SK-N-SH treated with all-trans-retinoic acid at 6 μM for 48 hours (cell line): ENCODE measurements at regions not wholly inside any gene's neighbourhood (a gene's known extent, or its start where the extent isn't known, plus 50 kb on each side); places are given as distances from the start of the nearest gene placed in this dataset.

ENCODE experiments used
- ARNTL ChIP-seq: fragments of 450-650 bp; formaldehyde crosslinking; IDR thresholded peaks from 2 replicates; pipeline ENCODE4 v1.5.0; 2020; ENCODE audit warnings: low read depth, mild to moderate bottlenecking, moderate library complexity, borderline replicate concordance
- CREB5 ChIP-seq: fragments of 250-450 bp; sonication (Bioruptor Pico); IDR thresholded peaks from 2 replicates; pipeline ENCODE4 v1.5.1; 2020; ENCODE audit warnings: low read depth, mild to moderate bottlenecking, moderate library complexity
- ISL1 ChIP-seq: fragments of 250-450 bp; sonication (Bioruptor Pico); IDR thresholded peaks from 2 replicates; pipeline ENCODE4 v2.1.2; 2022; ENCODE audit warnings: mild to moderate bottlenecking, moderate library complexity
- PATZ1 ChIP-seq: fragments of 250-450 bp; sonication (Bioruptor Pico); IDR thresholded peaks from 2 replicates; pipeline ENCODE4 v1.8.0; 2020; ENCODE audit warnings: mild to moderate bottlenecking, moderate library complexity, borderline replicate concordance
- RARB ChIP-seq: fragments of 250-450 bp; sonication (Bioruptor Pico); IDR thresholded peaks from 2 replicates; pipeline ENCODE4 v1.8.0; 2021; ENCODE audit warnings: mild to moderate bottlenecking, moderate library complexity
- SNAI2 ChIP-seq: fragments of 250-450 bp; sonication (Bioruptor Pico); IDR thresholded peaks from 2 replicates; pipeline ENCODE4 v1.5.0; 2020; ENCODE audit warnings: mild to moderate bottlenecking, moderate library complexity

DNA sequence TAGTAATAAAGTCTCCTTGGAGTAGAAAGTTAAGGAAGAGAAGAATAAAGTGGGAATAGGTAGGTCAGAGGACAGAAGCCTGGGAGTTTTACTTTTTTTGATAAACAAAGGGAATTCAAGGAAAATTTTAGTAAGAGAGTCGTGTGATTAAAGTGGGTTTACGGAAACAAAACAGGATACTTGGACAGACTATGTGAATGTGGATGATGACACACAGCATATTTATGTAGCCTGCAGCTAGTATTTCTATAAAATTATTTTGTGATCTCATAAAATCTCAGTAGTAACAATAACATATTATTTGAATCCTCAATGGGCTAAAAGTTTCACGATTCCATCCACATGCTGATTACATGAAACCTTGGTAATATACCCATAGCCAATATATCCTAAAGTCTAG lies 450.7 kb upstream of the PIK3C3 start:
- TF ChIP-seq SNAI2 (CRISPR knock-in tag) (no peak), ISL1 (CRISPR knock-in tag) (no peak), PATZ1 (CRISPR knock-in tag) (no peak), ARNTL (no peak), CREB5 (CRISPR knock-in tag) (no peak), RARB (CRISPR knock-in tag) (no peak)
